ENCODE measurements at regions not wholly inside any gene's neighbourhood (a gene's known extent, or its start where the extent isn't known, plus 50 kb on each side); places are given as distances from the start of the nearest gene placed in this dataset.

DNA sequence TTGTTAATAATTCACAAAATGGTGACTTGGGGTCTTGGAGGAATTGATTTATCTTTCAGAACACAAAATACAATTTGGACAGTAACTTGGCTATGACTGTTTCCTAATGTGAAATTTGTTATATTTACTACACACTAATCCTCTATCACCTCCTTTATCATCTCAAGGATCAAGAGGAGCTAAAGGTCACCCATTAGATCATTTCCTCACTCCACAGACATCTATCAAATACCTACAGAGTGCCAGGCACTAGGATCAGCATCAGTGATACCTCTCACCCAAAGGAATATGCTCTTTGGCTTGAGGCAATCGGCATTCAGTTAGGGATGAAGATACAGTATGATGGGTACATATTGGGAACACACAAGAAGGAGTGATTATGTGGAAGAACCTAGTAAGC is 132.1 kb downstream of the INHBA start:
- TF ChIP-seq ZFP30 (CRISPR knock-in tag; IDR thresholded peaks at IDR 0.05) = no peak
- TF ChIP-seq ISL1 (CRISPR knock-in tag; IDR thresholded peaks at IDR 0.05) = no peak
- TF ChIP-seq TCF4 (CRISPR knock-in tag; IDR thresholded peaks at IDR 0.05; ENCODE audit: borderline replicate concordance) = no peak

Data from SK-N-SH treated with all-trans-retinoic acid at 6 μM for 48 hours (cell line).